ENCODE measurements at regions not wholly inside any gene's neighbourhood (a gene's known extent, or its start where the extent isn't known, plus 50 kb on each side); places are given as distances from the start of the nearest gene placed in this dataset.

- no peak for TF ChIP-seq CTCF (IDR thresholded peaks at IDR 0.05)
- no peak for TF ChIP-seq POLR2A (IDR thresholded peaks at IDR 0.05)
These were observed 201.9 kb upstream of the TRIB2 start for GRCh38 chr2:12514631-12515437.
